ENCODE measurements at regions not wholly inside any gene's neighbourhood (a gene's known extent, or its start where the extent isn't known, plus 50 kb on each side); places are given as distances from the start of the nearest gene placed in this dataset.
"Not testable (repeated sequence)": the region's sequence is repeated elsewhere in the genome, so short reads cannot be mapped to it uniquely, and the experiment has no call there.

GRCh38 chr21:17159697-17160096, 353.1 kb upstream of the CXADR start:
- no peak for DNase-seq (ENCODE audit: low read depth)

- no peak for DNase-seq (ENCODE audit: low read depth)
Measured at GRCh38 chr21:17185674-17186073, 327.2 kb upstream of the CXADR start.

GRCh38 chr21:17189963-17190362, 322.9 kb upstream of the CXADR start:
- DNase-seq (ENCODE audit: low read depth) = no peak

- DNase-seq (ENCODE audit: low read depth) = no peak
Measured at GRCh38 chr21:17191346-17191993, 321.4 kb upstream of the CXADR start.

- no peak for DNase-seq (ENCODE audit: low read depth)
Measured at GRCh38 chr21:17195351-17195750, 317.5 kb upstream of the CXADR start.

GRCh38 chr21:17195976-17196375, 316.9 kb upstream of the CXADR start:
- DNase-seq (ENCODE audit: low read depth) = no peak

- DNase-seq (ENCODE audit: low read depth) = no peak
Measured at GRCh38 chr21:17196623-17197022, 316.2 kb upstream of the CXADR start.

GRCh38 chr21:17197996-17198395, 314.8 kb upstream of the CXADR start:
- no peak for DNase-seq (ENCODE audit: low read depth)

GRCh38 chr21:17200250-17200649, 312.6 kb upstream of the CXADR start:
- DNase-seq (ENCODE audit: low read depth) = no peak

GRCh38 chr21:17201741-17202260, 311.0 kb upstream of the CXADR start:
- DNase-seq (ENCODE audit: low read depth) = no peak

GRCh38 chr21:17214801-17215200, 298.0 kb upstream of the CXADR start:
- no peak for DNase-seq (ENCODE audit: low read depth)

GRCh38 chr21:17219050-17219449, 293.8 kb upstream of the CXADR start:
- not testable (repeated sequence) for DNase-seq (ENCODE audit: low read depth)

GRCh38 chr21:17231124-17231523, 281.7 kb upstream of the CXADR start:
- no peak for DNase-seq (ENCODE audit: low read depth)

GRCh38 chr21:17231771-17232170, 281.1 kb upstream of the CXADR start:
- DNase-seq (ENCODE audit: low read depth) = no peak

GRCh38 chr21:17238468-17238867, 274.4 kb upstream of the CXADR start:
- DNase-seq (ENCODE audit: low read depth) = no peak

GRCh38 chr21:17250778-17251241, 262.0 kb upstream of the CXADR start:
- DNase-seq (ENCODE audit: low read depth) = no peak

GRCh38 chr21:17257784-17258183, 255.1 kb upstream of the CXADR start:
- no peak for DNase-seq (ENCODE audit: low read depth)

- no peak for DNase-seq (ENCODE audit: low read depth)
Measured at GRCh38 chr21:17264182-17264581, 248.7 kb upstream of the CXADR start.

- DNase-seq (ENCODE audit: low read depth) = no peak
Measured at GRCh38 chr21:17269760-17270159, 243.1 kb upstream of the CXADR start.

- DNase-seq (ENCODE audit: low read depth) = no peak
Measured at GRCh38 chr21:17270229-17270628, 242.6 kb upstream of the CXADR start.

GRCh38 chr21:17279663-17280062, 233.2 kb upstream of the CXADR start:
- DNase-seq (ENCODE audit: low read depth) = no peak

- not testable (repeated sequence) for DNase-seq (ENCODE audit: low read depth)
Measured at GRCh38 chr21:17293016-17293562, 219.8 kb upstream of the CXADR start.

GRCh38 chr21:17295997-17296396, 216.8 kb upstream of the CXADR start:
- no peak for DNase-seq (ENCODE audit: low read depth)

- DNase-seq (ENCODE audit: low read depth) = not testable (repeated sequence)
Measured at GRCh38 chr21:17299576-17299975, 213.3 kb upstream of the CXADR start.

Measured in activated T-cell treated with anti-CD3 and anti-CD28 coated beads for 24 hours (primary cell).